Ecto neural progenitor cell (in vitro differentiated cells): ENCODE measurements at regions not wholly inside any gene's neighbourhood (a gene's known extent, or its start where the extent isn't known, plus 50 kb on each side); places are given as distances from the start of the nearest gene placed in this dataset.

ENCODE experiments used
- DNase-seq: peaks from one replicate; pipeline ENCODE4 v3.0.0-alpha.2; 2018; ENCODE audit warnings: low spot score

GRCh38 chr5:175285261-175285660 lies 158.7 kb downstream of the DRD1 start:
- DNase-seq, result no peak

DNA sequence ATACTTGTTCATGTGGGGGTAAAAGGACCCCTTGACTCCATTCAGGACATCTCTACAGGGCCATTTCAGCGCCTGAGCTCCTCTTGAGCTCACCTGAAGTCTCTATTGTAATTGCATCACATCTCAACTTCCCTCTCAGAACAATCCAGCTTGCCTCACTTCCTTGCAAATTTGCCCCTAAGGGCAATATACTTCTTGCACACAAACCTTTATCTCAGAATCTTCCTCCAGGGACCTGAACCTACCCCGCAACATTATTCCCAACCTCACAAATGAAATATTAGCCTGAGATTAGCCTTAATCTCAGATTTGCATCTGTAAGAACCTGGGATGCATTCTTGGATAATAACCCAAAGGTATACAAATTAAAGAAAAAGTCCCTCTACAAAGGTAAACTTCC lies 159.2 kb downstream of the DRD1 start:
- no peak for DNase-seq

- DNase-seq, result no peak
Measured at GRCh38 chr5:175282611-175283225, 161.3 kb downstream of the DRD1 start.

DNA sequence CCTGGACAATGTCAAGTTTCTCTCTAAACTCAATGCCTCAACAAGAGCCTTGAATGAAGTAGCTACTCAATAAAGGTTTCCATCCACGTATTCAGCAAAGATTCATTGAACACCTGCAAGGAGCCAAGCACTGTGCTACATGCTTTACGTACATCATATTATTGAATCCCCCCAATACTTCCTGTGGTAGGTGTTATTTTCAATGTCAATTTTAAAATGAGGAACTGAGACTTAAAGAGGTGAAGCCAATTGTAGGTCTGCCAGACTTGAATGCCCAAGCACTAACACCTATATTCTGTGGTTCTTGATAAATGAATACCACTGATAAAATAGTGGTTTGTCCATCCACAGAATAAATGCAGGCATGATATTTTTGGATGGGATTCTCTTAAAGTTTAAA lies 162.3 kb downstream of the DRD1 start:
- no peak for DNase-seq

GRCh38 chr5:175281257-175281656 lies 162.7 kb downstream of the DRD1 start:
- DNase-seq, result no peak

GRCh38 chr5:175279506-175279905 lies 164.5 kb downstream of the DRD1 start:
- no peak for DNase-seq

- no peak for DNase-seq
Measured at GRCh38 chr5:175275748-175276147, 168.2 kb downstream of the DRD1 start.

GRCh38 chr5:175275097-175275496 lies 168.9 kb downstream of the DRD1 start:
- no peak for DNase-seq

- DNase-seq, result no peak
Measured at GRCh38 chr5:175274171-175274570, 169.8 kb downstream of the DRD1 start.

DNA sequence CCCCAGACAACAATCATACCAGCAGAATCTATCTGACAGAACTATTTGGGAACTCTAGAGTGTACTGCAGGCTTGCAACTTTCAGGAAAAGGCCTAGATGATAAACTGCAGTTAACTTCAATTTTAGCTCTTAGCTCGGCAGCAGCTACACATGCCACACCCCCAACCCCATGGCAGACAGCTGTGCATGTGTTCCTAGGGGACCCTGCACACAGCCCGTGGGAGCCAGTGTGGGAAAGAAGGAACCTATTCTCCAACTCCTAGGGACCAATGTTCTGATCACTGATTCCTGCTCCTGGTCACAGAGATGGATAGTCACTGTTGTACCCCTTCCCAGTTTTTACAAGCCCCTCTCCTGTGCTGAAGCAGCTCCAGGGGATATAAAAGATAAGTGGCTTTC lies 179.6 kb downstream of the DRD1 start:
- DNase-seq, result no peak

- no peak for DNase-seq
Measured at GRCh38 chr5:175263776-175264175, 180.2 kb downstream of the DRD1 start.

- no peak for DNase-seq
Measured at GRCh38 chr5:175261526-175261925, 182.5 kb downstream of the DRD1 start.

GRCh38 chr5:175261037-175261436 lies 182.9 kb downstream of the DRD1 start:
- no peak for DNase-seq

DNA sequence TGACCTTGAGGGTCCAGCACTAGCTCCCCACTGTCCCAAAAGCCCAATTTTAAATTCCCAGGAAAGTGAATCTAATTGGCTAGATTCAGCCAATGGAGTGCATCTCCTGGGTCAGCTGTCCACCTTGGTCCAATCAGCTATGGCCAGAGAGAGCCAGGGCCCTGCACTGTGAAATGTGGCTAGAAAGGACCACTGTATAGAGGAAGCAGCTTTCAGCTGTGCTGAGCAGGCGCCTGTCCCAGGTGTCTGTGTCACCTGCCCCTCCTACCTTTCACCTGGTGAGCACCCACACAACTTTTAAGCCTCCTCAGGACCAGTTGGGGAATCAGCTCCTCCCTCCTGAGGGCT lies 186.2 kb downstream of the DRD1 start:
- no peak for DNase-seq

- no peak for DNase-seq
Measured at GRCh38 chr5:175257128-175257846, 186.7 kb downstream of the DRD1 start.

DNA sequence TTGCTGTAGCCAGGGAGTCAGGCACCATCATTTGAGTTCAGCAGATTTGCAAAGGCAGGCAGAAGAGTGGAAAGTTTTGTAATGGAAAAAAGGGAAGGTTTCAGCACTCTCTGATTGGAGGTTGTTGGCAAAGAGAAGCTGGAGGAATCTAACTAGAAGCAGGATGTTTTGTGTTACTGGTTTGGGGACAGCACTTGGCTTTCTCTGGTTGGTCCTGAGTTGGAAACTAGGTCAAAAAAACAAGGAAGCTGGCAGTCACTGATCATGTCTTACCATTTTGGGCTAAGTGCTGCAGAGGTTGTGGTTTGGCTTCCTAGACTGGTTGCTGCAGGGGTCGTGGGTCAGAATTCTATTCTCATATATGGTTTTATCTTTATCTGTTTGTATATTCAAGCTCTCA lies 189.8 kb downstream of the DRD1 start:
- no peak for DNase-seq

DNA sequence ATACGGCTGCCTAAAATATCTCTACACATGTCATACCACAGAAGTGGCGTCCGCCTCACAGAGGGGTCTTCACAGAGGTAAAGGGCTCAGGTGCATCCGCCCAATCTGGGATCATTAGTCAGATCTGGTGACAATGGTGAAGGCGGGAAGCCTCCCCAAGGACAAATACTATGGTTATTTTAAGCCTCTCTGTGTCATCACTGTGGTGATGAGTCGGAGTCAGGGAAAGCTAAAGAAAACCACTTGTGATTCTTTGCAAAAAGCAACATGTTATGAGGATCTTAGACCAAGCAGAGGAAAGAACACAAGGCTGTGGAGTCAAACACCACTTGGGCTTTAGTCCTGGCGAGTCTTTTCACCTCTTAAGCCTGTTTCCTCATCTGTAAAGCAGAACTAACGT lies 190.4 kb downstream of the DRD1 start:
- DNase-seq, result no peak

- DNase-seq, result no peak
Measured at GRCh38 chr5:175252234-175252805, 191.7 kb downstream of the DRD1 start.

DNA sequence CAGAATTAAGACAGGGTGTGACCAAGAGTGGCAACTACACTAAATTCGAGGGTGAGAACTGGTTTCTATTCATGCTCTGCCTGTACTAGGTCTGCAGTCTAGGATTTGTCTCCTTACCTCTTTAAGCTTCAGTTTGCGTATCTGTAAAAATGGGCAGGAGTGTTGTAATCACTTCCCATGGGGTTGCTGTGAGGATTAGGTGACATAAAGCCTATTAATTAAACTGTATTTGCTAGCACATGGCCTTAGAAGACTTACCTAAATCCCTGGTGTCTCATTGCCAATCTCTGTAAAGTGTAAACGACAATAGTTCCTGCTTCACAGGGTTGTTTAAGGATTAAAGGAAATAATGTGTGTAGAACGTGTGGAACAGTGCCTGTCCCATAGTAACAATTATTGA lies 193.6 kb downstream of the DRD1 start:
- no peak for DNase-seq

- DNase-seq, result no peak
Measured at GRCh38 chr5:175248416-175248905, 195.5 kb downstream of the DRD1 start.

GRCh38 chr5:175246889-175247520 lies 197.0 kb downstream of the DRD1 start:
- DNase-seq, result no peak

- DNase-seq, result no peak
Measured at GRCh38 chr5:175246242-175246888, 197.6 kb downstream of the DRD1 start.

DNA sequence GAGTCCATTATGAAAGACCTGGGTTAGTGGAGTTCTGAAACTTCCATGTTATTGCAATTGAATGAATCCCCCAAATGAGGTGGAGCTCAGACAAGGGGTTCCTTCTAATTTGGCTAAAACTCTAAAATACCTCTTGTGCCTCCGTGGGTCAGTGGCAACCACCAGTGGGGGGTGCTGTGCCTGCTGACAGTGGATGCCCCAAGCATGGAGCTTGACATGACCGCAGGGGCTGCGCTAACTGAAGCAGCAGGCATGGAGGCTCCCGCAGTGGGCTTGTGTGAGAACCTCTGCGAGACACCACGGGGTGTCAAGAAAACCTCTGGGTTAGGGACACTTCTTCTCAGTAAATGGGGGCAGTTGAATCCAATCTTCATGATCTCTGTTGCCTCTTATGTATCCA lies 200.5 kb downstream of the DRD1 start:
- DNase-seq, result no peak
